Body of pancreas (tissue), 4 donors: ENCODE measurements at regions not wholly inside any gene's neighbourhood (a gene's known extent, or its start where the extent isn't known, plus 50 kb on each side); places are given as distances from the start of the nearest gene placed in this dataset.

Experiments
- ATAC-seq: fragments of 150-250 bp; one replicate; pipeline ENCODE4 v1.9.1; 2016
- DNase-seq, 4 donors: peaks; one replicate each; pipeline ENCODE4 v3.0.0-alpha.2; 2019
- H3K27ac ChIP-seq, 4 donors: fragments of 200-600 bp; sonication (generic); 1 replicate in 3 of 4; 2 replicates in 1 of 4; pipeline versions ENCODE4 v1.5.1 to v1.6.1; 2016 to 2019; ENCODE audit warnings: mild to moderate bottlenecking in 1 of 4, mixed read lengths in 1 of 4, moderate library complexity in 1 of 4
- H3K27me3 ChIP-seq, 2 donors: fragments of 200-600 bp; sonication (generic); one replicate each; pipeline ENCODE4 v1.6.0; 2016; ENCODE audit warnings: mild to moderate bottlenecking in 1 of 2
- H3K36me3 ChIP-seq, 2 donors: fragments of 200-600 bp; sonication (generic); replicated peaks in 1 of 2; 2 replicates each; pipeline ENCODE4 v1.5.1; 2016; ENCODE audit warnings: low read depth in 2 of 2; ENCODE audit not compliant: insufficient read depth in 1 of 2
- H3K4me1 ChIP-seq: fragments of 200-600 bp; sonication (generic); one replicate; pipeline ENCODE4 v1.6.0; 2016
- H3K4me3 ChIP-seq, 2 donors: fragments of 200-600 bp; sonication (generic); 1 replicate in 1 of 2; 2 replicates in 1 of 2; pipeline ENCODE4 v1.5.1; 2016 to 2019
- H3K9me3 ChIP-seq, 3 donors: fragments of 200-600 bp; sonication (generic); 1 replicate in 2 of 3; 2 replicates in 1 of 3; pipeline ENCODE4 v1.5.1; 2016
- CTCF ChIP-seq, 7 experiments: fragments of 450-650 bp in 4 of 7; fragments of 200-600 bp in 3 of 7; sonication (generic) in 3 of 7; IDR thresholded peaks; one replicate each; pipeline ENCODE4 v1.5.1; 2016 to 2019; ENCODE audit warnings: antibody characterized with exemption in 7 of 7
- POLR2A ChIP-seq, 3 donors: fragments of 450-650 bp; IDR thresholded peaks; one replicate each; pipeline ENCODE4 v1.6.1; 2016; ENCODE audit warnings: antibody characterized with exemption in 3 of 3, mild to moderate bottlenecking in 2 of 3
- WGBS, 2 donors: methylation state at CpG; one replicate each; pipeline ENCODE4 v1.1.5; 2017; 5-methylcytosine and 5-hydroxymethylcytosine counted together
- intact Hi-C: fragments of 100-400 bp; cut with DNase I; formaldehyde crosslinking; loops from one replicate; pipeline ENCODE4 v1.15.1; 2023

DNA sequence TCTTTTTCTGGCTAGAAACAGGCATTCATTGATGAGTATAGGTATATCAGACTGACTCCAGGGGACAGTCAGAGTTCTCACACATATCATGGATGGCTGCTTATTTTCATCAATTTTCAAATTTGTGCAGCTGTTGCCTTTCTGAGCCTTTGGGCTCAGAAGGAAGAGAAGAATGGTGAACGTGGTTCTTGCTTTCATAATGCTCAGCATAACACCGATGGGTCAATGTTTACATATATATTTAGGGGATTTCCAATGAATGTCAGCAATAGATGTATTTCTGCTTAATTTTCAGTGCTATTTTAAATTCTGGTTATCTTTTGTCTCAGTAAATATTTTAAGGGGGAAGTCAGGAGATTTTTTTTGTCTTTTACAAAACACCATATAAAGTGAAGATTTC is 581.4 kb upstream of the DPPA4 start:
- H3K4me3 ChIP-seq = no peak overlapping the region
- H3K27ac ChIP-seq = no peak overlapping the region
- no peaks in the 10 kb centered on the region for H3K9me3 ChIP-seq
- H3K27me3 ChIP-seq = no peaks in the 10 kb centered on the region
- DNase-seq (no peak), ATAC-seq (no peak)
- intact Hi-C loops = no loop called here
- no peaks in the 10 kb centered on the region for H3K4me1 ChIP-seq
- TF ChIP-seq CTCF (IDR thresholded peaks at IDR 0.05) (no peak), POLR2A (IDR thresholded peaks at IDR 0.05) (no peak)
- 45 to 46% methylated on average over 2 of the region's 2 CpGs for WGBS, 2 donors
- H3K36me3 ChIP-seq = no peaks in the 10 kb centered on the region

DNA sequence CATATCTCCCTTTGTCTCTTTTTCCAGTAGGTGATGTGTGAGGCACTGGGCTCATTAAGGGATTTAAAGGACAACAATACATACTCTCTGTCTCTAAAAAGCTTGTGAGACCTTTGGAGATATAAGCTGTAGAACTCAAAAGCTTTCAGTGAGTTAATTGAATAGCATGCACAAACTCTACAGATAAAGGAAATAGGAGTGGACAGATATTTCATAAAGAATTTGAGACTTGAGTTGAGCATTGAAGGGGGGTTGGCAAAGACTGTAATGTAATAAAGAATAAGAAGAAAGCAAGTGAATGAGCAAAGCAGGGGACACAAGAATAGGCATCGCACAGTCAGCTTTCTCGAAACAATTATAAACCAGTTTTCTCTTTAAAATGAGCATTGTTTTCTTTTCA is 583.4 kb upstream of the DPPA4 start:
- Histone ChIP-seq H3K36me3 (no peaks in the 10 kb centered on the region), H3K27ac (no peak overlapping the region)
- 88 to 90% methylated on average over 2 of the region's 2 CpGs for WGBS, 2 donors

GRCh38 chr3:109921509-109921908 is 584.2 kb upstream of the DPPA4 start:
- H3K4me1 ChIP-seq = no peaks in the 10 kb centered on the region
- ATAC-seq (no peak), DNase-seq (no peak)
- 72 to 86% methylated on average over 5 of the region's 5 CpGs for WGBS, 2 donors
- no peak for TF ChIP-seq CTCF (IDR thresholded peaks at IDR 0.05)
- TF ChIP-seq POLR2A (IDR thresholded peaks at IDR 0.05) = no peak
- H3K27ac ChIP-seq = no peak overlapping the region
- intact Hi-C loops = no loop called here
- H3K9me3 ChIP-seq = no peaks in the 10 kb centered on the region
- no peak overlapping the region for H3K4me3 ChIP-seq
- no peaks in the 10 kb centered on the region for H3K36me3 ChIP-seq
- H3K27me3 ChIP-seq = no peaks in the 10 kb centered on the region

More for the DNA sequence above, 583.4 kb upstream of the DPPA4 start:
- DNase-seq = no peak
- Histone ChIP-seq H3K9me3 (no peaks in the 10 kb centered on the region), H3K27me3 (no peaks in the 10 kb centered on the region), H3K4me3 (no peak overlapping the region), H3K4me1 (no peaks in the 10 kb centered on the region)
- no peak for TF ChIP-seq POLR2A (IDR thresholded peaks at IDR 0.05)
- TF ChIP-seq CTCF (IDR thresholded peaks at IDR 0.05) = no peak
- ATAC-seq = no peak
- intact Hi-C loops = no loop called here

DNA sequence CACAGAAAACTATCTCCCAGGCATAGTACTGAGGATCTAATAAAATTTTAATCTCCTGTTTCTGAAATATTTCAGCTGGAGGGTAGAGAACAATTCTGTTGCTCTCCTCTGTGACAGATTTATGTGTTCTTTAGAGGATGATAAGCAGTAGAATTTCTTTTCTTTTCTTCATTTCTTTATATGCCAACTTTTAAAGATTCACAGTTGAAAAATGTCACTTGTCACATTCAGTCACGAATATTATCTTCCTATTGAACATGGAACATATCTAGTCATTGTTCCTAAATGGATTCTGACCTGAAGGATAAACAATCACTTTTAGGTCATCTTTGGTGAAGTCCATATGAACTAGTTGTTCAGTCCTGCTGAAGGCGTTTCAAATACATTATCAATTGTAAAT is 585.5 kb upstream of the DPPA4 start:
- Histone ChIP-seq H3K4me3 (no peak overlapping the region), H3K9me3 (no peaks in the 10 kb centered on the region), H3K27me3 (no peaks in the 10 kb centered on the region), H3K36me3 (no peaks in the 10 kb centered on the region), H3K4me1 (no peaks in the 10 kb centered on the region), H3K27ac (no peak overlapping the region)
- ATAC-seq (no peak), DNase-seq (no peak)
- intact Hi-C loops = no loop called here
- WGBS, 2 donors = 40 to 48% methylated on average over 2 of the region's 2 CpGs
- TF ChIP-seq POLR2A (IDR thresholded peaks at IDR 0.05) (no peak), CTCF (IDR thresholded peaks at IDR 0.05) (no peak)

DNA sequence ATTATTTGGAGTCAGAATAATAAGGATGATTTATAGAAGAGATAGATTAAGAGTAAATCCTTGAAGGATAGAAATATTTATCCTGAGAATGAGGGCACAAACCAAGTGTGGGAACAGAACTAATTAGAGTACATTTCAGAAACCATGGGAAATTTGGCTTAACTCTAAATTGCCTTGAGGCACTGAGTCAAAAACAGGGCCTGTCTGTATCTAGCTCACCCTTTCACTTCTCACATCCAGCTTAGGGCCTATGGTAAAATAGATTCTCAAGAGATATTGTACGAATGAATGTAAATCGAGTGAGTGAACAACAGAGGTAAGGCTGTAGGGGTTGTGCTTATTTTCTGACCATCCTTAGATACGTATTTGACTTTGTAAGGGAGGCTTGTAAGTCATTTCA is 586.1 kb upstream of the DPPA4 start:
- no peak overlapping the region for H3K4me3 ChIP-seq
- TF ChIP-seq CTCF (IDR thresholded peaks at IDR 0.05) = no peak
- TF ChIP-seq POLR2A (IDR thresholded peaks at IDR 0.05) = no peak
- DNase-seq (no peak), ATAC-seq (no peak)
- H3K27ac ChIP-seq = no peak overlapping the region
- no peaks in the 10 kb centered on the region for H3K4me1 ChIP-seq
- intact Hi-C loops = no loop called here
- no peaks in the 10 kb centered on the region for H3K36me3 ChIP-seq
- no peaks in the 10 kb centered on the region for H3K27me3 ChIP-seq
- 78 to 83% methylated on average over 3 of the region's 3 CpGs for WGBS, 2 donors
- H3K9me3 ChIP-seq = no peaks in the 10 kb centered on the region
